Stimulated activated CD4-positive, alpha-beta T cell treated with anti-CD3 and anti-CD28 coated beads, TNF-alpha, amount 100 ng/mL, for 4 hours (primary cell): ENCODE measurements at regions not wholly inside any gene's neighbourhood (a gene's known extent, or its start where the extent isn't known, plus 50 kb on each side); places are given as distances from the start of the nearest gene placed in this dataset.
"Not testable (repeated sequence)": the region's sequence is repeated elsewhere in the genome, so short reads cannot be mapped to it uniquely, and the experiment has no call there.

Source experiments
- DNase-seq, 3 experiments: peaks; one replicate each; pipeline ENCODE4 v3.0.0-alpha.2; 2020; ENCODE audit warnings: low read depth in 3 of 3

DNA sequence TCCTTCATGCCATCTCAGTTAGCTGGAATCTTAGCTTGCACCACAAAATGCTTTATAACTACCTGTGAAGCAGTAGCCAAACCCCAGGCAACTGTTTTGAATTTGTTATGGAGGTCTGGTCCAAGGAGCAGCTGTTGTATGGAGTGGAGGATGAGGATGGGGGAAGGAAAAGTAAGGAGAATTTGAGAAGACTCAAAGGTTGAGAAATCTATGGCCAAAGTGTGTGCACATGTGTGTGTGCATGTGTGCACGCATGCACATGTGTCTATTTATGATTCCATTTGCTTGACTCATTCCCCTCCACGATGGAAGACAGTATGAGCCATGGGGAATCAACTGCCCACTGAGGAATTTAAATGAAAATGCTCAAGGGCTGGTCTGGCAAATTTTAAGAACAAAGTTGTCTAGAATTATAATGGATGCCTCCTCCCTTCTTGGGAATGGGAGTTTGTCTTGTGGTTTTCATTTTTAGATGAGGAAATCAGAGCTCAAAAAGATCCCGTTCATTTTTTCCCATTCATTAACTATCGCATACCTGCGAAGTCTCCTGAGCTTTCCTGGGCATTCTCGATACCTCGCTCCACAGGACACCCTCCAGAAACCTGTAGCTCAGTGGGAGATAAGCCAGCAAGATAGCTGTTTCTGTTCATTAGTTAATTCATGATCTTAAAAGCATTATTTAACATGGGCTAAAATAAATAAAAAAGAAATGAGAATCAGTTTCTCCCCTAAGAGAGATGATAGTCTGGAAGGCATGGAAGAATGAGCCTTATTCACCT, 152.3 kb upstream of the NEDD9 start:
- DNase-seq, result no peak

DNA sequence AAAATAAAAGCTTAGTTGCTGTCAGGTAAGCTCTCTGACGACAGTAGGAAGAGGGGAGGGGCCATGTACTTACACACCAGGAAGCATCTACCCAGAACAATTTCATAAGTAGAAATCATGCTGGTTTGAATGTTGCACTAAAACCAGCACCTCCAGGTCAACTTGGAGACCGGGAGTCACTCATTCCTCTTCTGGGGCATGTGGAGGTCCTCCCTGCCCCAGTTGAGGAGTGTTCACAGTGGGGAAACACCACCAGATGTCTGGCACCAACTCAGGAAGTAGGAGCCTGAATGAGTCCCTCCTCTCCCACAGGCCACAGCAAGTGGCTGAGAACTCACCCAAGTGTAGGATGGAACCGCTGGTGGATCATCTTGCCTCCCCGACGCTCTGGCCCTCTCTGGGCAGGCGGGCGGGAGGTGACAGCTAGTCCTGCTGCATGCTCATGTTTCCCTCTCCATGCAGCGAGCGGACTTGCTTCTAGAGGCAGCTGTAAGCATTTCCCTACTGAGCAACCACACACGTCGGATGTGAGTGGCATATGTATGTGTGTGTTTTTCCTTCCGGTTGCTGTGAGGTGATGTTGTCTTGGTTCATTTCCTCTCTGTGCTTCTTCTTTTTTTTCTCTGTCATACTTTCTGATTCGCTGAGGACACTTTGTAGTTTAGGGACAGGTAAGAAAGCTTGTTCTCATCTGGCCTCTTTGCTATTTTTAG, 149.5 kb upstream of the NEDD9 start:
- peak; percentile 32 to 56 (median 52) for DNase-seq

DNA sequence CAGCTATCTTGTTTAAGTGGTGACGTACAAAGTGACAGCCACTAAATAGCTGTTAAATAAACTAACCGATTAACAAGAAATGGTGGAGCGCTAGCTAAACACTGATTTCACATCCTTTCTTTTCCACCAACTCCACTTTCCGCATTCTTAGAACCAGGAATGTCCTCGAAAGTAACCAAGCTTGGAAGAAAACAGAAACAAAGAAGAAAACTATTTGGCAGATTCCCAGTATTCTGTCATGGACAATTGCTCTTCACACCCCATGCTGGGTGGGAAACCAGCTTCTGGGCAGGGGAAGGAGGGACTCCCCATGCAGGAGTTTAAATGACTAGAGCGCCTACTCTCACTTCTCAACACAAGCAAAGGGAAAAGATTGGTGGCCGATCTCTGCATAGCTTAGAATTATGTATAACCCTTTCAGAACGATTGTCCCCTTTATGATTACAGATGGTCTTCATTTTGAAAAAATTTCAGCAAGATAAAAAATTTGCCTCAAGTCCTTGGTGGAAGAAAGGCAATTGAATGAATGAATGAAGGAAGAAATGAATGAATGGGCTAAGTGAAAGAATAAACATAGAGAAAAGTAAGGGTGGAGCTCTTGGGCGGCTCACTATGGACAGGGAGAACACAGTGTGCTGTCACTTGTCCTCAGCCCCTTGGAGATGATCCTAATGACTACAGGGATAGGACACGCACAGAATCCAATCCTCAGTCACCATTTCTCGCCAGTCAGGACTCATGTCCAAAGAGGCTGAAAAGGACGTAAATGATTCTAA, 148.7 kb upstream of the NEDD9 start:
- no peak for DNase-seq

DNA sequence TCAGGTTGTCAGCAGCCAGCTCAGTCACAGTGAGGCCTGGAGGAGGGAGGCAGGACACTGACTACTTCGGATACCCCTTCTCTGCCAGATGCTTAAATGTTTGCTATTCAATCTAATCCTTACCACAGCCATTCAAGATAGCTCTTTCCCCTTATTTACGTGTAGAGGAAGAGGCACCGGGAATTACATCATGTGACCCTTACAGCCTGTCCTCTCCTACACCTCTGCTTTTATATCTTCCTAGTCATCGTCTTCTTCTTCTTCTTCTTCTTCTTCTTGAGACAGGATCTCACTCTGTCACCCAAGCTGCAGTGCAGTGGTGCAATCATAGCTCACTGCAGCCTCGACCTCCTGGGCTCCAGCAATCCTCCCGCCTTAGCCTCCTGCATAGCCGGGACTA, 148.1 kb upstream of the NEDD9 start:
- DNase-seq, result no peak

DNA sequence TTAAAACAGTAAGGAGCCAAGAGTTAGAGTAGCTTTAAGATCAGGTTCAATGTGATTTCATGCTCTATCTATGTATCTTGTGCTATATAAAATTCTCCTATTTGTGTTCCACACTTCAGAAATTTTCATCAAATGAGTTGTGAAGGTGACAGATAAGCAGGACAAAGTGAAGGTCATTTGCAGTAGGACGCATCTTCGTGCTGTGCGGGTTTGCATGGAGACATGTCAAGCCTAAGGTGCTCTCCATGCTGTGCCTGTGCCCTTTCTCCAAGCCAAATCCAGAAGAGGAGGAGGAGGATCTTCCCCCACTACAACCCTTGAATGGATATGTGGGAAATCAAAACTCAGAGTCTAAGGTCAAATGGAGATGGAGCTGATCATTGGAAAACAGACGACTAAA, 147.3 kb upstream of the NEDD9 start:
- DNase-seq, result no peak

DNA sequence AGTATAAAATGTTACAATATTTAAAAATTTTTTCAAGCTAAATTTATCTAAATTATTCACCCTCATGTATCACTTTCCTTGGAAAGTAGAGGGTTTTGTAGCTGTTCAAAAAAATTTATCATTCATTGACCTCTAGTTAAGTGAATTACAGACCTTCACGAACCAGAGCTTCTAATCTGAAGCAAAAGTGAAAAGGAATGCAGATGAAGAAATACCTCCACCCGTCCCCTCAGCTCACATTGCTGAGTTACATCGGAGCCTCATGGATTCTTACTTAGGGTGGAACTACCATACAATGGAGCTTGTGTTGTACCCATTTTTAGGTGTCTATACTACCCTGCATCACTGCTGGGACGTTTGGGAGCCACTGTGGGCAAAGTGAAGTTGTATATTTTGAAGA, 146.2 kb upstream of the NEDD9 start:
- no peak for DNase-seq

DNA sequence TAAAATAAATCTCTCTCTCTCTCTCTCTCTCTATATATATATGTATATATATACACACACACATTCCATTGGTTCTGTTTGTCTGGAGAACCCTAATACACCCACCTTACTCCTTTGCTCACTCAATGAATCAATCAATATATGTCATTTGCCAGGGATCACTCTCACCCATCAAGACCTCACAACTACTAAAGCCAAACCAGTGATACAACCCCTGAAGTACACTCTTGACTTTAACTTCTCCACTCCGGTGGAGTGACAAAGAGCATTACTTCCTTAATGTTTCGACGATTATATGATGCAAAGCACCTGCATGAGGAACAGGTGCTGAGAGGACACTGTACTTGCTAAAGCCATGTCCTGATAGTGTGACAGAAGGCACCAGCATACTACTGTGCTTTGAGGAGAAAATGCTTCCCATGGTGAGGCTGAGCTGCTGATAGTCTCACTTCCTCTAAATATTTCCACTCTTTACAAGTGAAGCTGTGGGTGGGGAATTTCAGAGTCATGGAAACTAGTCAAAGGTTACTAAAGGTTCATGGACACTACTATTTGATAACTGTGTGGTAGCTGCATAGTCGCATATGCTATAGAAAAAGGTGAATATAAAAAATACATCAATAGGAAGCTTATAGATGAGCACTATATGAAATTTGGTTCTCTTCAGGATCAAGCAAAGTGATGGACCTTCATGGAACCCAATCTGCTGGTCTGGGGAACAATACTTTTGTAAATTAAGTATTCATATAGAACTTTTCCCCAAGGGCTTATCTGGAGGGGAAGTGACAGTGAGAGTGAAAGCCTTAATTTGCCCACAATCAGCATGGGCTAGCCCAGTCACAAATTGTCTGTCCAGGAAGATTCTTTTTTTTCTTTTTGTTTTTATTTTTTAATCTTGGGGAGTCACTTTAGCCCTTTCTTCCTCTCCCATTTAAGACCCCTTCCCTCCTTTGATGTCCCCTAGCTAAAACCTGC, 141.9 kb upstream of the NEDD9 start:
- no peak for DNase-seq

DNA sequence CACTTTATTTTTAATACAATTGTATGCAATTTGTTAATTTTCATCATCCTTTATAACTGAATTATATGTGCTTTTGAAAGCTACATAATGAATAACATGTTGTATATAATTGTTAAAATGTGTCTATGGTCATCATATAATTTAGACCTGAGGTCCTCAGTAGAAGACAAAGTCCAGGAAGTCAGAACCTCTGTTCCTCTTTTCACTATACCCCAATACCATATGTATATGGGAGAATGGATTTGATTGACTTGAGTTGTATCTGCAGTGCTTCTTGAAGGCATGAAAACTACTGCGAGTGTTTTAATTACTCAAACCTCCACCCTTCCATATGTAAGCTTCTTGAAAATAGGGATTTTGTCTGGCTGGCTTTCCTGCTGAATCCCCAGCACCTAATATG, 140.7 kb upstream of the NEDD9 start:
- no peak for DNase-seq

DNA sequence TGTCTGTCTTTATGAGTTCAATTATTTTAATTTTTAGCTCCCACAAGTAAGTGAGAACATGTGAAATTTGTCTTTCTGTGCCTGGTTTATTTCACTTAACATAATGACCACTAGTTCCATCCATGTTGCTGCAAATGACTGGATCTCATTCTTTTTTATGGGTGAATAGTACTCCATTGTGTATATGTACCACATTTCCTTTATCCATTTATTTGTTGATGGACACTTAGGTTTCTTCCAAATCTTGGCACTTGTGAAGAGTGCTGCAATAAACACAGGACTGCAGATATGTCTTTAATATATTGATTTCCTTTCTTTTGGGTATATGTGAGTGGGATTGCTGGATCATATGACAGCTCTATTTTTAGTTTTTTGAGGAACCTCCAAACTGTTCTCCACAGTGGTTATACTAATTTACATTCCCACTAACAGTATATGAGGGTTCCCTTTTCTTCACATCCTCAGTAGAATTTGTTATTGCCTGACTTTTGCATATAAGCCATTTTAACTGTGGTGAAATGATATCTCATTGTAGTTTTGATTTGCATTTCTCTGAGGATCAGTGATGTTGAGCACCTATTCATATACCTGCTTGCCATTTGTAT, 139.8 kb upstream of the NEDD9 start:
- not testable (repeated sequence) for DNase-seq

DNA sequence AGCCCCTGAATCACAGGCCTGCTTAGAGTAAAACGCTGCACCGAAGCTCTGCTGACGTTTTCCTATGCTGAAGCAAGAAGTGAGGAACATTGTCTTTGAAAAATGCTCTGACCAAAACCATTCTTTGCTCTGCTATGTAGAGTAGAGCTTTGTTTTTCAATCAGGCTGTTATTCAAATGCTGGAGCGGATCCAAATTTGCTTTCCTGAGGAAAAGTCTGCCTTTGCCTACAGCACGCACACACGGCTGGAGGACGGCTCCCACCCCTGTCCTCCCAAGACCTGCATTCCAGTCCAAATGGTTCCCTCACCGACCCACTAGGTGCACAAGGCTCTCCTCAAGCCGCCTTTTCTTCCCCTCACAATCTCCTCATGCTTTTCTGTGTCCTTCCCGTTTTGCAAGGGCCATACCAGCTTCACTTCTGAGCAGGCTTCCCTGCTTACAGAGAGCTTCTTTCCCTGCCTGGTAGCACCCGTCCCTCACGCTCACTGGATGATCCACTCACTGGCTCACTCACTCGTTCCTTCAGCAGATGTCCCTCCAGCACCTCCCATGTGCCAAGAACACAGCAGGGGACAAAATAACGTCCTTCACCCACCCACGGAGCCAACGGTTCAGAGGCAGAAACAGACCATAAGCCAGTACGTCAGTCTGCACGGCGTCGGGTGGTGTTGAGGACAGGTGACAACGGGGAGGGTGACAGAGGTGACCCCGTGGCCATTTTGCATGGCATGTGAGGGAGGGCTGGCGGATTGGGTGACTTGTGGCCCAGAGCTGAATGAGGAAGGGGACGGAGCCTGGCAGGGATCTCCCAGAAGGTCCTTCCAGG, 137.9 kb upstream of the NEDD9 start:
- no peak for DNase-seq

DNA sequence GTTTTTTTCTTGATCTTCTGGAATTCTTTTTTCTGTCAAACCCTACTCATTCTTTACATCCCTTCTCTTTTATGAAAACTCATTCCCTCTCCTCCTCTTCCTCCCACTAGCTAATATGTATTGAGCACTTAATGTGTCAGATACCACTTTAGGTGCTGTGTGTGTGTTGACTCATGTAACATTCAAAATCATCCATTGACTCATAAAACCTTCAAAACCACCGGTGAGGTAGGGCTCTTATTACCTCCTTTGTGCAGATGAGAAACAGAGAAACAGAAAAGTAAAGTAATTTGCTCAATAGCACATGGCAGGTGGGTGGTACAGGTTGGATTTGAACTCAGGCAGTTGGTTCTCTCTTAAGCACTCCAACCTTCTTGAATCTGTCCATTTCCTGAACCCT, 136.3 kb upstream of the NEDD9 start:
- no peak for DNase-seq

DNA sequence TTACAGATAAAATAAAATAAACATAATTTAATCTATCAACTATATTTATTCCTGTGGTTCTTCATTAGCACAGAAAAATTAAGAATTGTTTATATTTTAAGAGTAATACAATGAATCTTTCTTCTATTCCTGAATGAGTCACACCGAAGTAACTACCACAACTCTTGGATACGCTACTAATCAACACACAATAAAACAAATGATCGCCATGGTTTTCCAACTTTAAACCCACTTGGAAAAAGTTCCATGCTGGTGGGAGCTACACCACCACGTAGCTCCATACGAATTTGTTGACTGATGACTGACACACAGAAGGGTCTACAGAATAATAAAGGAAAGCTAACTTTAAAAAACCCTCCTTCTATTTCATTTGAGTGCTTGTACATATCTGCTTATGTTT, 135.8 kb upstream of the NEDD9 start:
- no peak for DNase-seq

DNA sequence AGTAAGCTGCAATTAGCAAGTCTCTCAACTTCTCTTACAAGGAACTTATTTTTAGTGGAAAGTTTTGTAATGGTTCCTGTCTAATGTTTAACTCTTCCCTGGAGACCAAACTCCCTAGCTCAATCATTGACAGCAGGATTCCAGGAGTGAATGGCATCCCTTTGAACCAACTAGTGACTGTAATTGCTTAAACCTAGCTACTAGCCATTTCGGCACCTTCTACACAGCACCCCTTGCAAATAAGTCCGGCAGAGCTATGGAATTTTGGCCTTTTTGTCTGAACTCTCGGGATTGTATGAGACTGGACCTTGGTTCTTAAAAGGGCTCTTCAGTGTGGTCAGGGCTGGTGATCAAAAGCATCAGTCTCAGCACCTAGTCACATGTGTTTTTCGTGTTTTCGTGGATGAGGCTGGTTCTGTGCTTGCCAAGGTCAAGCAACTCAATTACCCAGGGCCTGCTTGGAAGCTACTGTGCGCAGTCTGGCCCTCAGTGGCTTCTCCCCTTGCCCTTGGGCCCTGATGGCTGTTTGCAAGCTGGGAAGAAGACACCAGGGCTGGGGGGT, 135.3 kb upstream of the NEDD9 start:
- DNase-seq, result no peak

DNA sequence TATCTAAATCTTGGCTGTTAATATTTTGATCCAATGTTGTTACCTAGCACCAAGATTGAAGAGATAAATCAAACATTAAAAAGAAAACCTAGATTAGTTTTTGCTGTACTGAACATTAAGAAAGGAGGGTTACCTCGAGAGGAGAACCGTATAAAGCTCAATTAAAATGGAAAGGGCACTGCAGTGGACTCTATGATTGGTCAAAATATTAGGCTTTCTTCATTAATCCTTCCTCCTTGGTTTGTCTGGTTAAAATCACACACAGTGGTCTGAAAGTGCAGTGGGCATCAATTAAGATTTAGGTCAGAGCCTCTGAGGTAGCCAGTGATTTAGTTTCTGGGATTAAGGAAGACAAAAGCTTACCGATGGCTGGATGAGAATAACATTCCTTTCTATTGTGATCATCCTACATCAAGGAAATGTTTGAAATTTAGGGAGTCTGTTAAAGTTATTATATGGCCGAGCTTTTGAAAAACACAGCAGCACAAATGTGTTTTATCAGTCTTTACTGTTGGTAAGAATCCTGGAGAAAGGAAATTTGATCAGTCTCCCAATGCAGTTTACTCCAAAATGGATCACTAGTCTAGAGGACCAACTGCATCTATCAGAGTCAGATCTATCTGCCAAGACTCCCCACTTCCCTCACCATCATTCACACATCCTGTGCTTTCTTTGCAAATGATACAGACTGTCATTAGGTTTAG, 134.6 kb upstream of the NEDD9 start:
- no peak for DNase-seq

DNA sequence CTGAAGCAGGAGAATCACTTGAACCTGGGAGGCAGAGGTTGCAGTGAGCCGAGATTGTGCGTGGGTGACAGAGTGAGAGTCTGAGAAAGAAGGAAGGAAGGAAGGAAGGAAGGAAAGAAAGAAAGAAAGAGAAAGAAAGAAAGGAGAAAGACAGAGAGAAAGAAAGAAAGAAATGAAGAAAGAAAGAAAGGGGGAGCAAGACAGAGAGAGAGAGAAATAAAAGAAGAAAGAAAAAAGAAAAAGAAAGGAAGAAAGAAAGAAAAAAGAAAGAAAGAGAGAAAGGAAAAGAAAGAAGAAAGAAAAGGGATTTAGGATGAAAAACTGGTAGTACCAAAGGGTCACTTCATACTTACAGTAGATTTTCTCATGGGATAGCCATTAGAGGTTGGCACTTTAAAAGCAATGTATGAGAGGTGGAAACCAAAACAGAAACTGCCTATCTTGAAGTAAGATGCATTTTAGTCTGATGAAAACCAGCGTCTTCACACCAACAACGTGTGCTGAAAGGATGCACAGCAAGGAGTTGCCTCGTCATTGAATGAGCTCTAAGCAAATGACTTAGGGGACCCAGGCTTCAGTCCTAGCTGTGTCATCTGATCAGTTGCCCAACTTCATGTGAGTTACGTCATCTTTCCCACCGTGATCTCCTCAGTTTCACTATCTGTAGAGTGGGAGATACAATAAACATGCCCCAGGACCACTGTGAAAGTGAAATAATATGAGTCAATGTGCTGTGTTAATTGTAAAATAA, 133.9 kb upstream of the NEDD9 start:
- DNase-seq, result peak in 2 of 3 experiments; percentile 18 to 42

DNA sequence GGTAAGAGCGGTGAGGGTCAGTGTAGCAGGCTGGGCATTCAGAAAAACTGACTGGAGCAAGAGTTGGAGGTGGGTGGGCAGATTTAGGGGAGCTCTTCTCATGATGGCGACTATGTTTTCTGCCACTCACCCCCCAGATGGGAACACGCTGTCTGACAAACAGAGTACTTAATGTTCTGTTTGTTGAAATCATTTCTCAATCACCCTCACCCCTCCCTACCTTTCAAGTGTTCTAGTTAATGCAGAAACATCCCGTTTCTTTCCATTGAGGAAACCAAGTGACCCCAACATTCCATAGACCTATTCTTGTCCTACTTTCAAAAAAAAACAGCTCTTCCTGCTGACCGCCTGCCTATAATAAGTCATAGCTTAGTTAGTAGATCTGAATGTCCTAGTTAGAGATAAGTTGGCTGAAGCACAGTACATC, 132.5 kb upstream of the NEDD9 start:
- DNase-seq, result no peak

DNA sequence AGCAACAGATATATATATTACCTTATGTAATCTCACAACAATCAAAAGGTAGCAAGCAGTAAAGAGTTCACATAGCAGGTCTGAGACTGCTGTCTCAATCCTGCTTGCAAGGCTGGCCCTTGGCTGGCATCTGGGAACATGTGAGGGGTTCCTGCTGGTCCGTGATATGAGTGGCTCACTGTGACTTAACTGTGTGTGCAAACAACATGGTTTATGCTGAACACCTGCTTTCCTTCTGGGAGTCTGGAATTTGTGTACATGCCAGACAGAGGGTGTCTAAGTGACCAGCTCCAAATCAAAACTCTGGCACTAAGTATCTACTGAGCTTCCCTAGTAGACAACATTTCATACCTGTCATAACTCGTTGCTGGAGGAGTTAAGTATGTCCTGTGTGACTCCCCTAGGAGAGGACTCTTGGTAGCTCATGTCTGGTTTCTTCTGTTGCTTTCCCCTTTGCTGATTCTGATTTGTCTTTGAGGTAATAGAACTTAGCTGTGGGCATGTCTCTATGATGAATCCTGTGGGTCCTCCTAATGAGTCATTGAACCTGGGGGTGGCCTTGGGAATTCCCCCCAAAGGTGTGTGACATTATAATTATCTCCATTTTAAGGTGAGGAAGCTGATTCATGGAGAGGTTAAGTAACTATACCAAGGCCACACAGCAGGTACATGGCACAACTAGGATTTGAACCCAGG, 131.6 kb upstream of the NEDD9 start:
- DNase-seq, result peak in 2 of 3 experiments; percentile 41 to 59

DNA sequence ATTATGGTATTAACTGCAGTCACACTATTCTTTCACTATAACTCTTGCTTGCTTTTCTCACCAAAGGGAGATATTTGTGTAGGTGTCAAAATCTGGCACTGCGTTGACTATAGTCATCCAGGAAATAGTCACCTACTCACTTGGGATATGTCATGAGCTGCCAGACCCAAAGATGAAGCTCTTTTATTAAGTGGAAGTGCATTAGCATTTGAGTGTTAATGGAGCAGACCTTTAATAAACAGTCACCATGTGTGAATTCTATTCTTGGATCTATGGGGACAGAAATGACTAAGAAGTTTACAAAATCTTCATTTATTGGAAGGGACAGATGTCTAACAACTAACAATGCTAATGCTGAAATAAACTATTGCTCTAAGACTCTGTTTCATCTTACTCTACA, 130.1 kb upstream of the NEDD9 start:
- DNase-seq, result no peak
